ENCODE measurements at regions not wholly inside any gene's neighbourhood (a gene's known extent, or its start where the extent isn't known, plus 50 kb on each side); places are given as distances from the start of the nearest gene placed in this dataset.

DNA sequence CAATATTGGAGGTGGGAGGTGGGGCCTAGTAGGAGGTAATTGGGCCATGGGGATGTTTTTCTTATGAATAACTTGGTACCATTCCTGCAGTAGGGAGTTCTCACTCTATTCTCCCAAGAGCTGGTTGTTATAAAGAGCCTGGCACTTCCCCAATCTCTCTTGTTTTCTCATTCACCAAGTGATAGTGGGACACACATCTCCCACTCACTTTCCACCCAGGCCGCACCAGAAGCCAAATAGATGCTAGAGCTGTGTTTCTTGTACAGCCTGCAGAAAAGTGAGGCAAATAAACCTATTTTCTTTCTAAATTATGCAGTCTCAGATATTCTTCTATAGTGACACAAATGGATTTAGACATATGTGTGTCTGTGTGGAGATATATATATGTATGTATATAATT, 117.6 kb downstream of the ANKRD50 start:
- no peak for TF ChIP-seq CTCF (IDR thresholded peaks at IDR 0.05; ENCODE audit: low read length)
- no peak for TF ChIP-seq EZH2 (IDR thresholded peaks at IDR 0.05; ENCODE audit: borderline replicate concordance, low read length)

DNA sequence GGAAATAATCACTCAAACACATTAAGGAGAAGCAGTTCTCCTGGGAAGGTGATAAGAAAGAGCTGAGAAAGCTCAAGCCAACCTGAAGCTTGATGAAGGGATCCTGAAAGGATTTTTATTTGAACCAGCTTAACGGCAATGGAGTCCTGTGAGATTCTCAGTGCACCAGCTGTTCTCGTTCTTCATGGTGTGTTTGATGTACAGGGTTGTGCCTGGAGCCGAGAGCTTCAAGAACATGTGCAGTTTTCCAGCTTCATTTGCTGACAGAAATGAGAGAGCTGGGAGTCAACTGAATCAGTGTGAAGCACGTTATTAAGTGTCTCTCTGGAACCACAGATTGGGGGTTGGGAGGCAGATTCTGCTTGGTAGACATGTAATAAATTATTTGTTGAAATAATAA, 115.7 kb downstream of the ANKRD50 start:
- H4K20me1 ChIP-seq (ENCODE audit: insufficient read depth, low read length): no peaks in the 10 kb centered on the region
- H3K9me2 ChIP-seq (ENCODE audit: low read depth, low read length): no peaks in the 10 kb centered on the region
- H2AFZ ChIP-seq (ENCODE audit: low read length): no peak overlapping the region
- H3K9me3 ChIP-seq (ENCODE audit: low read length): no peaks in the 10 kb centered on the region
- no peaks in the 10 kb centered on the region for H3F3A ChIP-seq (ENCODE audit: insufficient read depth, low read length)
- H3K79me2 ChIP-seq (ENCODE audit: insufficient read depth, low read length): no peaks in the 10 kb centered on the region
- H3K4me1 ChIP-seq (ENCODE audit: insufficient read depth, low read length, severe bottlenecking): no peaks in the 10 kb centered on the region
- H3K4me2 ChIP-seq (ENCODE audit: low read length): no peak overlapping the region
- no peaks in the 10 kb centered on the region for H3K36me3 ChIP-seq (ENCODE audit: insufficient read depth, low read length)
- H3K9ac ChIP-seq (ENCODE audit: low read length): no peak overlapping the region
- H3K27me3 ChIP-seq (ENCODE audit: insufficient read depth, low read length): no peaks in the 10 kb centered on the region
- TF ChIP-seq CTCF (IDR thresholded peaks at IDR 0.05; ENCODE audit: low read length) (no peak), EZH2 (IDR thresholded peaks at IDR 0.05; ENCODE audit: borderline replicate concordance, low read length) (no peak)
- H3K4me3 ChIP-seq (ENCODE audit: low read depth, low read length, poor library complexity, severe bottlenecking): no peak overlapping the region
- no peak overlapping the region for H3K27ac ChIP-seq (ENCODE audit: low read depth, low read length, poor library complexity, severe bottlenecking)

More for the DNA sequence above, 117.6 kb downstream of the ANKRD50 start:
- H3K79me2 ChIP-seq (ENCODE audit: insufficient read depth, low read length): no peaks in the 10 kb centered on the region
- H4K20me1 ChIP-seq (ENCODE audit: insufficient read depth, low read length): no peaks in the 10 kb centered on the region
- no peaks in the 10 kb centered on the region for H3K9me2 ChIP-seq (ENCODE audit: low read depth, low read length)
- H3K27ac ChIP-seq (ENCODE audit: low read depth, low read length, poor library complexity, severe bottlenecking): no peak overlapping the region
- no peak overlapping the region for H3K4me3 ChIP-seq (ENCODE audit: low read depth, low read length, poor library complexity, severe bottlenecking)
- H3F3A ChIP-seq (ENCODE audit: insufficient read depth, low read length): no peaks in the 10 kb centered on the region
- H3K27me3 ChIP-seq (ENCODE audit: insufficient read depth, low read length): no peaks in the 10 kb centered on the region
- H3K4me1 ChIP-seq (ENCODE audit: insufficient read depth, low read length, severe bottlenecking): no peaks in the 10 kb centered on the region
- H3K9me3 ChIP-seq (ENCODE audit: low read length): no peaks in the 10 kb centered on the region
- H3K9ac ChIP-seq (ENCODE audit: low read length): no peak overlapping the region
- no peak overlapping the region for H2AFZ ChIP-seq (ENCODE audit: low read length)
- H3K4me2 ChIP-seq (ENCODE audit: low read length): no peak overlapping the region
- H3K36me3 ChIP-seq (ENCODE audit: insufficient read depth, low read length): no peaks in the 10 kb centered on the region

GRCh38 chr4:124610211-124610610, 102.3 kb downstream of the ANKRD50 start:
- H3K9ac ChIP-seq (ENCODE audit: low read length): no peak overlapping the region
- no peak overlapping the region for H3K27ac ChIP-seq (ENCODE audit: low read depth, low read length, poor library complexity, severe bottlenecking)
- H4K20me1 ChIP-seq (ENCODE audit: insufficient read depth, low read length): no peaks in the 10 kb centered on the region; the same call in 1 of the 2 replicates
- H3K79me2 ChIP-seq (ENCODE audit: insufficient read depth, low read length): no peaks in the 10 kb centered on the region
- no peaks in the 10 kb centered on the region for H3K27me3 ChIP-seq (ENCODE audit: insufficient read depth, low read length)
- H3K4me2 ChIP-seq (ENCODE audit: low read length): no peak overlapping the region
- TF ChIP-seq CTCF (IDR thresholded peaks at IDR 0.05; ENCODE audit: low read length): no peak
- TF ChIP-seq EZH2 (IDR thresholded peaks at IDR 0.05; ENCODE audit: borderline replicate concordance, low read length): no peak
- H3K9me3 ChIP-seq (ENCODE audit: low read length): no peaks in the 10 kb centered on the region
- H3K9me2 ChIP-seq (ENCODE audit: low read depth, low read length): no peaks in the 10 kb centered on the region
- no peak overlapping the region for H3K4me3 ChIP-seq (ENCODE audit: low read depth, low read length, poor library complexity, severe bottlenecking)
- H3K36me3 ChIP-seq (ENCODE audit: insufficient read depth, low read length): no peaks in the 10 kb centered on the region
- no peaks in the 10 kb centered on the region for H3K4me1 ChIP-seq (ENCODE audit: insufficient read depth, low read length, severe bottlenecking)
- H3F3A ChIP-seq (ENCODE audit: insufficient read depth, low read length): no peaks in the 10 kb centered on the region
- no peak overlapping the region for H2AFZ ChIP-seq (ENCODE audit: low read length)
